RCC 7860 (cell line): ENCODE measurements at regions not wholly inside any gene's neighbourhood (a gene's known extent, or its start where the extent isn't known, plus 50 kb on each side); places are given as distances from the start of the nearest gene placed in this dataset.
"Not testable (repeated sequence)": the region's sequence is repeated elsewhere in the genome, so short reads cannot be mapped to it uniquely, and the experiment has no call there.

Experiments used
- DNase-seq: peaks from one replicate; pipeline ENCODE4 v3.0.0-alpha.2; 2015; ENCODE audit warnings: low spot score
- FAIRE-seq: peaks from 2 replicates; lab custom pipeline; 2012; peaks lifted over from hg19 to GRCh38; lab: Jason Lieb, UNC

- FAIRE-seq, result no peak
- DNase-seq, result no peak
Measured at GRCh38 chr1:189936861-189937260, 540.8 kb downstream of the BRINP3 start.

- no peak for FAIRE-seq
- DNase-seq, result no peak
Measured at GRCh38 chr1:189939967-189940366, 537.7 kb downstream of the BRINP3 start.

GRCh38 chr1:189941922-189942321 lies 535.7 kb downstream of the BRINP3 start:
- FAIRE-seq, result no peak
- no peak for DNase-seq

GRCh38 chr1:189958756-189959155 lies 518.9 kb downstream of the BRINP3 start:
- FAIRE-seq (no peak), DNase-seq (no peak)

GRCh38 chr1:189960769-189961168 lies 516.9 kb downstream of the BRINP3 start:
- FAIRE-seq (no peak), DNase-seq (no peak)

- no peak for FAIRE-seq
- DNase-seq, result no peak
Measured at GRCh38 chr1:189962181-189962580, 515.5 kb downstream of the BRINP3 start.

- no peak for FAIRE-seq
Measured at GRCh38 chr1:189970331-189971230, 507.1 kb downstream of the BRINP3 start.

GRCh38 chr1:189971656-189972055 lies 506.0 kb downstream of the BRINP3 start:
- FAIRE-seq, result no peak
- no peak for DNase-seq

More at GRCh38 chr1:189970331-189971230, 507.1 kb downstream of the BRINP3 start:
- no peak for DNase-seq

- DNase-seq (no peak), FAIRE-seq (no peak)
Measured at GRCh38 chr1:189977184-189977583, 500.5 kb downstream of the BRINP3 start.

GRCh38 chr1:189983166-189983890 lies 494.3 kb downstream of the BRINP3 start:
- FAIRE-seq (no peak), DNase-seq (no peak)

GRCh38 chr1:189986516-189986915 lies 491.1 kb downstream of the BRINP3 start:
- no peak for DNase-seq
- FAIRE-seq, result no peak

- DNase-seq, result no peak
- no peak for FAIRE-seq
Measured at GRCh38 chr1:189987509-189987908, 490.2 kb downstream of the BRINP3 start.

GRCh38 chr1:189992856-189993255 lies 484.8 kb downstream of the BRINP3 start:
- FAIRE-seq (no peak), DNase-seq (no peak)

GRCh38 chr1:190000365-190000872 lies 477.2 kb downstream of the BRINP3 start:
- FAIRE-seq (no peak), DNase-seq (no peak)

GRCh38 chr1:190001187-190001586 lies 476.5 kb downstream of the BRINP3 start:
- peak; percentile 25 for FAIRE-seq
- peak; percentile 22 for DNase-seq

GRCh38 chr1:190003376-190003775 lies 474.3 kb downstream of the BRINP3 start:
- DNase-seq, result no peak
- FAIRE-seq, result peak; percentile 34

- FAIRE-seq (no peak), DNase-seq (no peak)
Measured at GRCh38 chr1:190011585-190011984, 466.1 kb downstream of the BRINP3 start.

- FAIRE-seq, DNase-seq: not testable (repeated sequence)
Measured at GRCh38 chr1:190019151-190019550, 458.5 kb downstream of the BRINP3 start.

- DNase-seq (no peak), FAIRE-seq (no peak)
Measured at GRCh38 chr1:190019717-190020116, 457.9 kb downstream of the BRINP3 start.

GRCh38 chr1:190022709-190023108 lies 455.0 kb downstream of the BRINP3 start:
- DNase-seq (peak; percentile 66), FAIRE-seq (peak; percentile 91)

- DNase-seq (no peak), FAIRE-seq (no peak)
Measured at GRCh38 chr1:190029441-190029840, 448.2 kb downstream of the BRINP3 start.

- no peak for DNase-seq
- FAIRE-seq, result no peak
Measured at GRCh38 chr1:190043655-190044054, 434.0 kb downstream of the BRINP3 start.
